Transverse colon (tissue), 3 donors: ENCODE measurements at regions not wholly inside any gene's neighbourhood (a gene's known extent, or its start where the extent isn't known, plus 50 kb on each side); places are given as distances from the start of the nearest gene placed in this dataset.

Source experiments
- POLR2A ChIP-seq: fragments of 450-650 bp; IDR thresholded peaks from one replicate; pipeline ENCODE4 v1.6.1; 2016; ENCODE audit warnings: antibody characterized with exemption, mild to moderate bottlenecking, moderate library complexity
- TF ChIP-seq, protein P1 (sequence below), 5 experiments: fragments of 200-600 bp in 3 of 5; fragments of 450-650 bp in 2 of 5; sonication (generic) in 3 of 5; IDR thresholded peaks; 1 replicate in 2 of 5; 2 replicates in 3 of 5; pipeline ENCODE4 v1.5.1; 2016 to 2017; ENCODE audit warnings: antibody characterized with exemption in 5 of 5, inconsistent platforms in 3 of 5, mild to moderate bottlenecking in 2 of 5, moderate library complexity in 1 of 5

DNA sequence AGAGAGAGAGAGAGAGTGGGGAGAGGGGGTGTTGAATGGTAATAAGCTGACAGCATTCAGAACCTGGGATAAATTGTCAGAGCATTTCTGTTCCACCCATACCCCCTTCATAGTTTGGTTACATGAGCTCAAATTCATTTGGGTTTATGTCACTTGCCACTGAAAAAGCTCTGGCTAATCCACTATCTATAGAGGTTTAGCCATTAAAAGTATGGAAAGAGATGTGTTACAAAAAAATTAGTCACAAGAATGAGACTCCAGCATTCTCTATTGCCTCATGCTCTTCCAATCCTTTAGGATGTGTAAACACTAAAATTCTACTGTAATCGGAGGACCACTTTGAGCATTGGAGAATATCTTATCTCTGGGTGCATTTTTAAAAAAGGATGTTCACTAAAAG lies 297.6 kb upstream of the TCF21 start:
- TF ChIP-seq POLR2A, result no peak
- TF ChIP-seq, protein P1, sequence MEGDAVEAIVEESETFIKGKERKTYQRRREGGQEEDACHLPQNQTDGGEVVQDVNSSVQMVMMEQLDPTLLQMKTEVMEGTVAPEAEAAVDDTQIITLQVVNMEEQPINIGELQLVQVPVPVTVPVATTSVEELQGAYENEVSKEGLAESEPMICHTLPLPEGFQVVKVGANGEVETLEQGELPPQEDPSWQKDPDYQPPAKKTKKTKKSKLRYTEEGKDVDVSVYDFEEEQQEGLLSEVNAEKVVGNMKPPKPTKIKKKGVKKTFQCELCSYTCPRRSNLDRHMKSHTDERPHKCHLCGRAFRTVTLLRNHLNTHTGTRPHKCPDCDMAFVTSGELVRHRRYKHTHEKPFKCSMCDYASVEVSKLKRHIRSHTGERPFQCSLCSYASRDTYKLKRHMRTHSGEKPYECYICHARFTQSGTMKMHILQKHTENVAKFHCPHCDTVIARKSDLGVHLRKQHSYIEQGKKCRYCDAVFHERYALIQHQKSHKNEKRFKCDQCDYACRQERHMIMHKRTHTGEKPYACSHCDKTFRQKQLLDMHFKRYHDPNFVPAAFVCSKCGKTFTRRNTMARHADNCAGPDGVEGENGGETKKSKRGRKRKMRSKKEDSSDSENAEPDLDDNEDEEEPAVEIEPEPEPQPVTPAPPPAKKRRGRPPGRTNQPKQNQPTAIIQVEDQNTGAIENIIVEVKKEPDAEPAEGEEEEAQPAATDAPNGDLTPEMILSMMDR (IDR thresholded peaks at IDR 0.05), result no peak
